DND-41 (cell line): ENCODE measurements at regions not wholly inside any gene's neighbourhood (a gene's known extent, or its start where the extent isn't known, plus 50 kb on each side); places are given as distances from the start of the nearest gene placed in this dataset.

Experiments used
- ATAC-seq: fragments of 200-7000 bp; cut with Tn5 transposase; 3 replicates; pipeline ENCODE4 v1.9.1; 2021; ENCODE audit warnings: low read depth; ENCODE audit not compliant: insufficient read depth
- DNase-seq: peaks from one replicate; pipeline ENCODE4 v3.0.0-alpha.2; 2020
- H2AFZ ChIP-seq: 2 replicates; pipeline ENCODE4 v1.6.0; 2012; ENCODE audit warnings: low read depth, low read length
- H3K27ac ChIP-seq: 2 replicates; pipeline ENCODE4 v1.5.1; 2012; ENCODE audit warnings: low read length, inconsistent platforms
- H3K27me3 ChIP-seq: fragments of 200-600 bp; sonication (generic); 2 replicates; pipeline ENCODE4 v1.6.0; 2012; ENCODE audit warnings: low read length, mild to moderate bottlenecking, inconsistent platforms; ENCODE audit not compliant: insufficient read depth, poor library complexity
- H3K36me3 ChIP-seq: 2 replicates; pipeline ENCODE4 v1.5.1; 2012; ENCODE audit warnings: low read length, inconsistent platforms; ENCODE audit not compliant: insufficient read depth
- H3K4me1 ChIP-seq: 2 replicates; pipeline ENCODE4 v1.5.1; 2012; ENCODE audit warnings: mild to moderate bottlenecking, low read length; ENCODE audit not compliant: insufficient read depth
- H3K4me2 ChIP-seq: 2 replicates; pipeline ENCODE4 v1.6.0; 2012; ENCODE audit warnings: mild to moderate bottlenecking, moderate library complexity, low read length, inconsistent platforms; ENCODE audit not compliant: insufficient read depth
- H3K4me3 ChIP-seq, 2 experiments: fragments of 200-600 bp in 1 of 2; shearing (Covaris generic) in 1 of 2; 2 replicates each; pipeline ENCODE4 v1.5.1; 2012 to 2016; ENCODE audit warnings: inconsistent platforms in 2 of 2, low read length in 2 of 2, mild to moderate bottlenecking in 2 of 2, low read depth in 1 of 2, moderate library complexity in 1 of 2
- H3K79me2 ChIP-seq: 2 replicates; pipeline ENCODE4 v1.6.0; 2012; ENCODE audit warnings: low read length, inconsistent platforms; ENCODE audit not compliant: insufficient read depth
- H3K9ac ChIP-seq: 2 replicates; pipeline ENCODE4 v1.6.0; 2012; ENCODE audit warnings: low read depth, mild to moderate bottlenecking, inconsistent platforms, low read length, moderate library complexity
- H3K9me3 ChIP-seq: 2 replicates; pipeline ENCODE4 v1.5.1; 2012; ENCODE audit warnings: low read length, moderate library complexity, mild to moderate bottlenecking, inconsistent platforms; ENCODE audit not compliant: insufficient read depth, severe bottlenecking
- H4K20me1 ChIP-seq: 2 replicates; pipeline ENCODE4 v1.6.0; 2012; ENCODE audit warnings: low read length; ENCODE audit not compliant: insufficient read depth
- CTCF ChIP-seq: IDR thresholded peaks from 2 replicates; pipeline ENCODE4 v1.5.1; 2012; ENCODE audit warnings: borderline replicate concordance, low read length, moderate library complexity, mild to moderate bottlenecking; ENCODE audit not compliant: poor library complexity, severe bottlenecking; ENCODE audit errors: extremely low read depth
- EZH2 ChIP-seq: IDR thresholded peaks from 3 replicates; pipeline ENCODE4 v1.6.1; 2012; ENCODE audit warnings: borderline replicate concordance, low read depth, mild to moderate bottlenecking, moderate library complexity, low read length, inconsistent platforms; ENCODE audit not compliant: severe bottlenecking

DNA sequence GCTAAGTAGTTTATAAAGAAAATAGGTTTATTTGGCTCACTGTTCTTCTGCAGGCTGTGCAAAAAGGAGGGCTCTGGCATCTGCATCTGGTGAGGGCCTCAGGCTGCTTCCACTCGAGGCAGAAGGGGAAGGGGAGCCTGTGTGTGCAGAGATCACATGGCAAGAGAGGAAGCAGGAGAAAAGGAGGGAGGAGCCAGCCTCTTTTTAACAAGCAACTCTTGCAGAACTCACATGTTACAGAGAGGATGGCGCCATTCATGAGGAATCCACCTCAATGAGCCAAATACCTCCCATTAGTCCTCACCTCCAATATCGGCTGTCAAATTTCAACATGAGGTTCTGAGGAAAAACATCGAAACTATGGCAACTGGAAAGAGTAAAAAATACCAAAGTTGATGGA, 666.6 kb upstream of the SLC35B3 start:
- ATAC-seq (no peak), DNase-seq (no peak)
- no peaks in the 10 kb centered on the region for H3K4me1 ChIP-seq
- no peaks in the 10 kb centered on the region for H4K20me1 ChIP-seq
- H3K9me3 ChIP-seq: no peaks in the 10 kb centered on the region
- H3K4me3 ChIP-seq: no peak overlapping the region
- no peaks in the 10 kb centered on the region for H3K27me3 ChIP-seq
- no peak overlapping the region for H3K27ac ChIP-seq
- no peak overlapping the region for H3K9ac ChIP-seq
- H2AFZ ChIP-seq: no peak overlapping the region
- no peaks in the 10 kb centered on the region for H3K36me3 ChIP-seq
- H3K79me2 ChIP-seq: no peaks in the 10 kb centered on the region
- no peak for TF ChIP-seq CTCF
- TF ChIP-seq EZH2: no peak
- no peak overlapping the region for H3K4me2 ChIP-seq

GRCh38 chr6:9100869-9101580, 665.7 kb upstream of the SLC35B3 start:
- Histone ChIP-seq H3K27ac (no peak overlapping the region), H3K9me3 (no peaks in the 10 kb centered on the region), H3K36me3 (no peaks in the 10 kb centered on the region), H3K27me3 (no peaks in the 10 kb centered on the region), H3K79me2 (no peaks in the 10 kb centered on the region), H2AFZ (no peak overlapping the region), H4K20me1 (no peaks in the 10 kb centered on the region), H3K4me3 (no peak overlapping the region), H3K4me2 (no peak overlapping the region), H3K9ac (no peak overlapping the region), H3K4me1 (no peaks in the 10 kb centered on the region)
- TF ChIP-seq EZH2: no peak
- TF ChIP-seq CTCF: no peak
- DNase-seq: no peak
- no peak for ATAC-seq

DNA sequence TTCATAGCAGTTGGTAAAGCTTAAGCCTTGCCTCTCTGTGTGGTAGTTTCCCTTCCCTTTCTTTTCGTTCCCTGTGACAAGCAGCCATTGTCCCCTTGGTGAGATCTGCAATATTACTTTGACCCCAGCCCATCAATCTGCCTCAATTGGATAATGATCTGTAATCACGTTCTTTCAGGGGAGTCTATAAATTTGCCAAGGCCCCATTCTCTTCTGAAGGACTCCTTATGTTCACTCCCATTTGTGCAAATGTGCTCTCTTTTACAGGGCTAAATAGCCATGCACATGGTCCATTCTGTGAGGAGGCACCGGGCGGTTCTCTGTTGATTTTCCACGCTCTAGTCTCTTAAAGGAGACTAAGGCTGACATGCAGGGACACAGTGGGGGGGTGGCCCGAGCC, 660.4 kb upstream of the SLC35B3 start:
- Histone ChIP-seq H3K27ac (no peak overlapping the region), H3K4me3 (no peak overlapping the region), H3K79me2 (no peaks in the 10 kb centered on the region), H3K27me3 (no peaks in the 10 kb centered on the region), H3K9me3 (no peaks in the 10 kb centered on the region), H2AFZ (no peak overlapping the region), H4K20me1 (no peaks in the 10 kb centered on the region), H3K4me2 (no peak overlapping the region), H3K9ac (no peak overlapping the region), H3K4me1 (no peaks in the 10 kb centered on the region), H3K36me3 (no peaks in the 10 kb centered on the region)
- no peak for ATAC-seq
- no peak for DNase-seq
- no peak for TF ChIP-seq EZH2
- TF ChIP-seq CTCF: no peak

DNA sequence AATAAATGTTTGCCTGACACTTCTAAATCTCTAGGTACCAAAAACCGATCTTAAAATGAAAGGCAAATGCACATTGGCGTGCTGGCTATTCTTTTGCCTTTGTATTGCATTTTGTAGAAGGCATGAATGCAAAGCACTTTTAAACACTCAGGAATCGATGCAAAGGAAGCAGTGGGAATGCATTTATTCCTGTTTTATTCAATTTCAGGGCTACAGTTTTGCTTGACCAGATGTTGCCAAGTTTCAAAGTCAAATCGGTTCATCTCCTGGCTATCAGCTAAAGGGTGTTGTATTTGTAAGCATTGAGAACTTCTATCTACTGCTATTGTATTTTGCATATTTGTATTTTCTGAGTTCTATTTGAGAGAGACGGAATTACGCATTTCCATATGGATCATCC, 659.8 kb upstream of the SLC35B3 start:
- Histone ChIP-seq H3K36me3 (no peaks in the 10 kb centered on the region), H3K27ac (no peak overlapping the region), H3K9ac (no peak overlapping the region), H2AFZ (no peak overlapping the region), H3K79me2 (no peaks in the 10 kb centered on the region), H3K4me1 (no peaks in the 10 kb centered on the region), H3K27me3 (no peaks in the 10 kb centered on the region), H3K9me3 (no peaks in the 10 kb centered on the region), H3K4me3 (no peak overlapping the region), H3K4me2 (no peak overlapping the region), H4K20me1 (no peaks in the 10 kb centered on the region)
- ATAC-seq: no peak
- no peak for DNase-seq
- no peak for TF ChIP-seq CTCF
- no peak for TF ChIP-seq EZH2
